CD4-positive, alpha-beta memory T cell (primary cell): ENCODE measurements at regions not wholly inside any gene's neighbourhood (a gene's known extent, or its start where the extent isn't known, plus 50 kb on each side); places are given as distances from the start of the nearest gene placed in this dataset.
"Not testable (repeated sequence)": the region's sequence is repeated elsewhere in the genome, so short reads cannot be mapped to it uniquely, and the experiment has no call there.

Experiments
- CTCF ChIA-PET: fragments of 350-600 bp; sonication (Branson Sonifier 250); formaldehyde crosslinking; loops from one replicate; lab custom pipeline; 2021; ENCODE audit warnings: inconsistent platforms; ENCODE audit not compliant: partially characterized antibody; lab: Charles Lee
- POLR2A ChIA-PET: fragments of 350-600 bp; sonication (Branson Sonifier 250); formaldehyde crosslinking; loops from one replicate; lab custom pipeline; 2021; ENCODE audit not compliant: partially characterized antibody; lab: Charles Lee
- DNase-seq, 5 donors: peaks; one replicate each; pipeline versions ENCODE4 v3.0.0 to v3.0.0-alpha.2; 2020 to 2022; ENCODE audit warnings: mixed read lengths in 1 of 5
- H3K27ac ChIP-seq: one replicate; pipeline ENCODE4 v1.7.0; 2013; ENCODE audit warnings: low read depth, low read length
- H3K27me3 ChIP-seq: 2 replicates; pipeline ENCODE4 v1.7.0; 2013; ENCODE audit warnings: mild to moderate bottlenecking, low read length, moderate library complexity; ENCODE audit not compliant: insufficient read depth
- H3K36me3 ChIP-seq: 2 replicates; pipeline ENCODE4 v1.7.0; 2013; ENCODE audit warnings: mild to moderate bottlenecking, low read length, moderate library complexity; ENCODE audit not compliant: insufficient read depth
- H3K4me1 ChIP-seq: 2 replicates; pipeline ENCODE4 v1.7.0; 2013; ENCODE audit warnings: mild to moderate bottlenecking, low read length, moderate library complexity; ENCODE audit not compliant: insufficient read depth
- H3K4me3 ChIP-seq, 2 donors: one replicate each; pipeline ENCODE4 v1.7.0; 2013; ENCODE audit warnings: low read length in 2 of 2, mild to moderate bottlenecking in 1 of 2
- H3K9me3 ChIP-seq, 2 donors: one replicate each; pipeline ENCODE4 v1.7.0; 2013; ENCODE audit warnings: low read length in 2 of 2, control low read depth in 1 of 2; ENCODE audit not compliant: control insufficient read depth in 1 of 2
- H3K27ac Mint-ChIP-seq, 7 donors: one replicate each; pipeline ENCODE4 v1.8.0; 2020 to 2021; ENCODE audit warnings: mixed read lengths in 7 of 7, mild to moderate bottlenecking in 6 of 7, inconsistent platforms in 3 of 7, moderate library complexity in 3 of 7
- H3K27me3 Mint-ChIP-seq, 2 donors: one replicate each; pipeline ENCODE4 v1.8.0; 2020 to 2021; ENCODE audit warnings: mixed read lengths in 2 of 2
- H3K36me3 Mint-ChIP-seq, 2 donors: one replicate each; pipeline ENCODE4 v1.8.0; 2020 to 2021; ENCODE audit warnings: mixed read lengths in 2 of 2, inconsistent platforms in 1 of 2, mild to moderate bottlenecking in 1 of 2
- H3K4me1 Mint-ChIP-seq, 4 donors: one replicate each; pipeline ENCODE4 v1.8.0; 2020 to 2021; ENCODE audit warnings: mixed read lengths in 4 of 4, mild to moderate bottlenecking in 1 of 4
- H3K4me3 Mint-ChIP-seq, 8 donors: one replicate each; pipeline ENCODE4 v1.8.0; 2020 to 2021; ENCODE audit warnings: mixed read lengths in 8 of 8, mild to moderate bottlenecking in 7 of 8, moderate library complexity in 6 of 8, inconsistent platforms in 3 of 8
- H3K9me3 Mint-ChIP-seq, 8 donors: one replicate each; pipeline ENCODE4 v1.8.0; 2020 to 2021; ENCODE audit warnings: mixed read lengths in 8 of 8, mild to moderate bottlenecking in 5 of 8, inconsistent platforms in 3 of 8, moderate library complexity in 1 of 8
- intact Hi-C: fragments of 100-400 bp; cut with micrococcal nuclease; formaldehyde crosslinking; loops from one replicate; pipeline ENCODE4 v1.15.1; 2023

DNA sequence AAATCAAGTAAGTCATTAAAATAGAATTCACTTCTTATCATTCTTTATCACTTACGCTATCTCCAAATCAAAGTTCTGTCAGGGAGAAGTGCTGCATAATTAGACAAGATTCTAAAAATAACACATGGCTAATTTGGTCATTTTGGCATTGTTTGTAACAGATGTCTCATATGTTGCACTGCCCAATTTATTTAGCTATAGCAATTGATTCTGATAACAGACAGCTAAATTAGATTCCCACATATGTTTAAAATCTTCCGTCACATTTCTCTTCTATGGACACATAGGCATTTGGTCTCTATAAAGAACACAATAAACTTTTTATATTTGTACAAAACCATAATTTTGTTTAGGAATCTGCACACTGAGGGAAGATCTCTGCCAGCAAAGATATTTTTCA lies 644.5 kb upstream of the VRK2 start:
- Histone ChIP-seq H3K9me3 (peaks cover 0 to 5% of the 10 kb centered on the region in 2 donors), H3K4me1 (no peaks in the 10 kb centered on the region), H3K27ac (no peak overlapping the region), H3K36me3 (no peaks in the 10 kb centered on the region), H3K27me3 (no peaks in the 10 kb centered on the region), H3K4me3 (no peak overlapping the region)
- H3K4me1 Mint-ChIP-seq, result no peaks in the 10 kb centered on the region
- no peak for DNase-seq
- no peak overlapping the region for H3K4me3 Mint-ChIP-seq
- peaks cover 2 to 25% (median 16%) of the 10 kb centered on the region in 8 donors for H3K9me3 Mint-ChIP-seq
- no peaks in the 10 kb centered on the region for H3K27me3 Mint-ChIP-seq
- H3K36me3 Mint-ChIP-seq, result no peaks in the 10 kb centered on the region
- ChIA-PET POLR2A (no interaction called here), CTCF (no interaction called here)
- intact Hi-C loops, result no loop called here
- no peak overlapping the region for H3K27ac Mint-ChIP-seq

DNA sequence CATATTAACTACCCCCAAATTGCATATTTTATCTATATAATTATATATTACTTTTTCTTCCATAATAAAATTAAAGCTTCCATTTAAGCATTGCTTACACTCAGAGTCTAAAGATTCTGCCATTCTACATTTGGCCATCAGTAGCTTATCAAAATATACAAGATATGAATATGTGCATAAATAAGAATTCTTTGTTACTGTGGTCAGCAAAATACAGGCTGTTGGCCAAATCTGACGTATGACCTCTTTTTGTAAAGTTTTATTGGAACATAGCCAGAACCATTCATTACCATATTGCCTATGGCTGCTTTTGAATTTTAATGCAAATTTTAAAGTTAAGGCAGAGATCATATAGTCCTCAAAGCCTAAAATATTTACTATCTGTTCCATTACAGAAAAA lies 643.9 kb upstream of the VRK2 start:
- CTCF ChIA-PET, result no interaction called here
- Mint-ChIP-seq H3K36me3 (no peaks in the 10 kb centered on the region), H3K27me3 (no peaks in the 10 kb centered on the region), H3K4me3 (no peak overlapping the region), H3K27ac (no peak overlapping the region), H3K9me3 (peaks cover 2 to 25% (median 15%) of the 10 kb centered on the region in 8 donors), H3K4me1 (no peaks in the 10 kb centered on the region)
- H3K4me1 ChIP-seq, result no peaks in the 10 kb centered on the region
- H3K9me3 ChIP-seq, result peaks cover 0 to 5% of the 10 kb centered on the region in 2 donors
- intact Hi-C loops, result no loop called here
- H3K4me3 ChIP-seq, result no peak overlapping the region
- H3K27ac ChIP-seq, result no peak overlapping the region
- no peaks in the 10 kb centered on the region for H3K36me3 ChIP-seq
- no peak for DNase-seq
- POLR2A ChIA-PET, result no interaction called here
- H3K27me3 ChIP-seq, result no peaks in the 10 kb centered on the region

DNA sequence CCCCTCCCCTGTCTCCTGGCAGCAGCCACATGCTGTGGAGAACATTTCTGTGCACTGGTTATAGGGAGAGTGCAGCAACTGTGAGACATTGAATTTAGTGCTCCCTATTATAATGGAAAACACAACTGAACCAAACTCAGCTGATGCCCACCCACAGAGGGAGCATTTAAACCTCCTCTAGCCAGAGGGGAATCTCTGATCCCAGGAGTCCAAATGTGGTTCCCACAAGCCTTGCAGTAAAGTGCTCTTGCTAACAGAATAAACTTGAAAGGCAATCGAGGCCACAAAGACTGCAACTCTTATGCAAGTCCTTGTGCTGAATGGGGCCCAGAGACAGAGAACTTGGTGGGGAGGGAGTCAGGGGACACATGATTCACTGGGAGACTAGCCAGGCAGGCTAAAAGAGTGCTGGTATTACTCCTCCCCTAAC lies 638.8 kb upstream of the VRK2 start:
- no peaks in the 10 kb centered on the region for H3K4me1 Mint-ChIP-seq
- H3K27ac Mint-ChIP-seq, result no peak overlapping the region
- H3K36me3 ChIP-seq, result no peaks in the 10 kb centered on the region
- H3K9me3 Mint-ChIP-seq, result peaks cover 2 to 45% (median 28%) of the 10 kb centered on the region in 8 donors
- no peaks in the 10 kb centered on the region for H3K27me3 ChIP-seq
- H3K4me1 ChIP-seq, result no peaks in the 10 kb centered on the region
- no peaks in the 10 kb centered on the region for H3K9me3 ChIP-seq
- H3K27me3 Mint-ChIP-seq, result no peaks in the 10 kb centered on the region
- ChIA-PET POLR2A (no interaction called here), CTCF (no interaction called here)
- H3K36me3 Mint-ChIP-seq, result no peaks in the 10 kb centered on the region
- intact Hi-C loops, result no loop called here
- no peak overlapping the region for H3K4me3 Mint-ChIP-seq
- no peak overlapping the region for H3K4me3 ChIP-seq
- no peak overlapping the region for H3K27ac ChIP-seq
- DNase-seq, result no peak

DNA sequence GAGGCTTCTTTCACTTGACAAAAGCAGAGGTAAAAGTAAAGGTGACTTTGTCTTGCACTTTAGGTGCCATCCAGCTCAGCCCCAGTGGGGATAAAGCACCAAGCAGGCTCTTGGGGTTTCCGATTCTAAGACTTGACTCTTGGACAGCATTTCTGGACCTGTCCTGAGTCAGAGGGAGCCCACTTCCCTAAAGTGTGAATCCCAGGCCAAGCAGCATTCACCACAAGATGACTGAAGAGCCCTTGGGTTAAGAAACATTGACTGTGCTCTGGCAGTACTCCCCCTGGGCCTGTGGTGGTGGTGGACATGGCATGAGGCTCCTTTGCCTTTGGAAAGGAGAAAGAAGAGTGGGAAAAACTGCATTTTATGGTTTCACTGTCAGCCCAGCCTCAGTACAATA lies 638.0 kb upstream of the VRK2 start:
- H3K9me3 Mint-ChIP-seq, result peaks cover 2 to 50% (median 32%) of the 10 kb centered on the region in 8 donors
- intact Hi-C loops, result no loop called here
- CTCF ChIA-PET, result no interaction called here

DNA sequence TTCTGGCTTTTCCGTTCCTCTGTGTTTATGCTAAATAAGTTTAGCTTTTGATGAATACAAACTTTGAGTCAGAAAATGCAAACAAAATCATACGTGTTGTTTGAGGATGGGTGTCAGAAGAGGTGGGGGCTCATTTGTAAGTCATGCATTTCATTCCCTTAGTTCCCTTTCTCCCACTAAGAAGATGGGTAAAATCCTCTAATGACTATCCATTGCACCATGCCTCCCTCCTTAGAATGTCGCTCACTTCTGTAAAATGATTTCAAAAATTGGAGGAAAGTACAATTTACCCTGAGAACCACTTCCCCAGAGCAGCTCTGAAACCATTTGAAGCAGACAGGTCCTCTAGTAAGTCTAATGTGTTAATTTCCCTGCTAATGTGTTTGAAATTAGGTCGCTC lies 629.6 kb upstream of the VRK2 start:
- H3K36me3 Mint-ChIP-seq, result peaks cover 0 to 1% of the 10 kb centered on the region in 2 donors
- peaks cover 0 to 38% (median 22%) of the 10 kb centered on the region in 8 donors for H3K9me3 Mint-ChIP-seq
- H3K4me1 Mint-ChIP-seq, result no peaks in the 10 kb centered on the region
- Histone ChIP-seq H3K27ac (no peak overlapping the region), H3K9me3 (no peaks in the 10 kb centered on the region), H3K36me3 (no peaks in the 10 kb centered on the region), H3K27me3 (no peaks in the 10 kb centered on the region), H3K4me3 (no peak overlapping the region), H3K4me1 (no peaks in the 10 kb centered on the region)
- ChIA-PET CTCF (no interaction called here), POLR2A (no interaction called here)
- H3K27me3 Mint-ChIP-seq, result no peaks in the 10 kb centered on the region
- H3K27ac Mint-ChIP-seq, result no peak overlapping the region
- H3K4me3 Mint-ChIP-seq, result no peak overlapping the region
- intact Hi-C loops, result no loop called here
- no peak for DNase-seq

More for the DNA sequence above, 638.0 kb upstream of the VRK2 start:
- H3K36me3 Mint-ChIP-seq, result no peaks in the 10 kb centered on the region
- no peak for DNase-seq
- no peaks in the 10 kb centered on the region for H3K9me3 ChIP-seq
- H3K4me1 Mint-ChIP-seq, result no peaks in the 10 kb centered on the region
- H3K4me1 ChIP-seq, result no peaks in the 10 kb centered on the region
- H3K27me3 ChIP-seq, result no peaks in the 10 kb centered on the region
- POLR2A ChIA-PET, result no interaction called here
- no peak overlapping the region for H3K27ac ChIP-seq
- no peaks in the 10 kb centered on the region for H3K36me3 ChIP-seq
- no peaks in the 10 kb centered on the region for H3K27me3 Mint-ChIP-seq
- H3K4me3 Mint-ChIP-seq, result no peak overlapping the region
- H3K4me3 ChIP-seq, result no peak overlapping the region
- H3K27ac Mint-ChIP-seq, result no peak overlapping the region

DNA sequence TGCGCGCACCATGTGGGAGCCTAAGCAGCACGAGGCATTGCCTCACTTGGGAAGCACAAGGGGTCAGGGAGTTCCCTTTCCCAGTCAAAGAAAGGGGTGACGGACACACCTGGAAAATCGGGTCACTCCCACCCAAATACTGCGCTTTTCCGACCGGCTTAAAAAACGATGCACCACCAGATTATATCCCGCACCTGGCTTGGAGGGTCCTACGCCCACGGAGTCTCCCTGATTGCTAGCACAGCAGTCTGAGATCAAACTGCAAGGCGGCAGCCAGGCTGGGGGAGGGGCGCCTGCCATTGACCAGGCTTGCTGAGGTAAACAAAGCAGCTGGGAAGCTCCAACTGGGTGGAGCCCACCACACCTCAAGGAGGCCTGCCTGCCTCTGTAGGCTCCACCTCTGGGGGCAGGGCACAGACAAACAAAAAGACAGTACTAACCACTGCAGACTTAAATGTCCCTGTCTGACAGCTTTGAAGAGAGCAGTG lies 627.7 kb upstream of the VRK2 start:
- H3K4me3 Mint-ChIP-seq, POLR2A ChIA-PET, DNase-seq, H3K36me3 Mint-ChIP-seq, intact Hi-C loops, H3K27me3 Mint-ChIP-seq, H3K36me3 ChIP-seq, H3K4me1 ChIP-seq, H3K27ac ChIP-seq, CTCF ChIA-PET, H3K9me3 ChIP-seq, H3K4me3 ChIP-seq, H3K27me3 ChIP-seq, H3K4me1 Mint-ChIP-seq, H3K27ac Mint-ChIP-seq: not testable (repeated sequence)
- peaks cover 0 to 25% (median 13%) of the 10 kb centered on the region in 8 donors for H3K9me3 Mint-ChIP-seq

DNA sequence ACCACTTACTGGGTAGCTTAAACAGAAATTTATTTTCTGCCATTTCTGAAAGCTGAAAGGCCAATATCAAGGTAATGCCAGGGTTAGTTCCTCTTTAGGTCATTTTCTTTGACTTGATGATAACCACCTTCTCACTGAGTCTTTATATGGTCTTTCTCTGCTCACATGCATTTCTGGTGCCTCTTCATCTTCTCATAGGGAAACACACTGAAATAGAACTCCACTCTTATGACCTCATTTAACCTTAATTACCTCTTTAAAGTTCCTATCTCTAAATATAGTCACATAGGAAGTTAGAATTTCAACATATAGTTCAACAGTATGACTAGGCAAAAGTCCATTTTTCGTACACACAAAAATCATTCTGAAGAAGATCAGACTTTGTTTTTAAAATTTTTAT lies 616.8 kb upstream of the VRK2 start:
- H3K36me3 Mint-ChIP-seq, result no peaks in the 10 kb centered on the region
- Histone ChIP-seq H3K36me3 (no peaks in the 10 kb centered on the region), H3K27ac (no peak overlapping the region), H3K4me3 (no peak overlapping the region), H3K27me3 (no peaks in the 10 kb centered on the region), H3K4me1 (no peaks in the 10 kb centered on the region), H3K9me3 (no peaks in the 10 kb centered on the region)
- no peaks in the 10 kb centered on the region for H3K4me1 Mint-ChIP-seq
- H3K4me3 Mint-ChIP-seq, result no peak overlapping the region
- intact Hi-C loops, result no loop called here
- CTCF ChIA-PET, result no interaction called here
- POLR2A ChIA-PET, result no interaction called here
- no peaks in the 10 kb centered on the region for H3K27me3 Mint-ChIP-seq
- H3K9me3 Mint-ChIP-seq, result peaks cover 0 to 24% (median 6%) of the 10 kb centered on the region in 8 donors
- DNase-seq, result no peak
- H3K27ac Mint-ChIP-seq, result no peak overlapping the region

DNA sequence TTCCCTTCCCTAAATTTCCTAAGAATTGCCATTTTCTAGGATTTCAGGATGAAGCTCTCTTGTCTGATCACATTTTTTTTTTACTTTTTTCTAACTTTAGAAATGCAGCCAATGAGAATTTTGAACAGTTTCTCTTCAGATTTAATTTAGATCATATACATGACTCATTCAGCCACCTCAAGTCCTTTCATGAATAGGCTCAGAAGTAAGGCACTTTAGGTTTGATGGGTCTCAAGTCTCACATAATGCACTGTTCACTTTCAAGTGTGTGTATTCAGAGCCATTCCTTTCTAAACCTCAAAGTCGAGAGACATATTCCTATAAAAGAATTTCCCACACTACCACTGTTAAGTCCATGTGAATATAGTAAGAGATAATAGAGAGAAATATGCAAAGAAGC lies 614.1 kb upstream of the VRK2 start:
- Mint-ChIP-seq H3K27ac (no peak overlapping the region), H3K4me3 (no peak overlapping the region)
- CTCF ChIA-PET, result no interaction called here

More for the DNA sequence above, 614.1 kb upstream of the VRK2 start:
- intact Hi-C loops, result no loop called here
- Histone ChIP-seq H3K27ac (no peak overlapping the region), H3K36me3 (no peaks in the 10 kb centered on the region), H3K4me3 (no peak overlapping the region), H3K9me3 (no peaks in the 10 kb centered on the region), H3K27me3 (no peaks in the 10 kb centered on the region), H3K4me1 (no peaks in the 10 kb centered on the region)
- H3K9me3 Mint-ChIP-seq, result peaks cover 0 to 24% (median 7%) of the 10 kb centered on the region in 8 donors
- no peaks in the 10 kb centered on the region for H3K27me3 Mint-ChIP-seq
- no peaks in the 10 kb centered on the region for H3K4me1 Mint-ChIP-seq
- no peak for DNase-seq
- POLR2A ChIA-PET, result no interaction called here
- no peaks in the 10 kb centered on the region for H3K36me3 Mint-ChIP-seq
